ENCODE measurements at regions not wholly inside any gene's neighbourhood (a gene's known extent, or its start where the extent isn't known, plus 50 kb on each side); places are given as distances from the start of the nearest gene placed in this dataset.
A peak's percentile ranks its signal among the peaks of the same experiment; 100 is the strongest.

GRCh38 chr3:72461787-72462186 lies 386.5 kb downstream of the SHQ1 start:
- peak; percentile 62 for DNase-seq (ENCODE audit: low read depth)

- DNase-seq (ENCODE audit: low read depth): no peak
These were observed 387.8 kb downstream of the SHQ1 start for GRCh38 chr3:72460205-72461174.

GRCh38 chr3:72459588-72459987 lies 388.7 kb downstream of the SHQ1 start:
- DNase-seq (ENCODE audit: low read depth): no peak

- DNase-seq (ENCODE audit: low read depth): no peak
These were observed 389.9 kb downstream of the SHQ1 start for GRCh38 chr3:72458375-72458774.

GRCh38 chr3:72454441-72454840 lies 393.8 kb downstream of the SHQ1 start:
- no peak for DNase-seq (ENCODE audit: low read depth)

GRCh38 chr3:72453706-72454105 lies 394.5 kb downstream of the SHQ1 start:
- no peak for DNase-seq (ENCODE audit: low read depth)

GRCh38 chr3:72452745-72453144 lies 395.5 kb downstream of the SHQ1 start:
- DNase-seq (ENCODE audit: low read depth): no peak

- no peak for DNase-seq (ENCODE audit: low read depth)
These were observed 396.4 kb downstream of the SHQ1 start for GRCh38 chr3:72451841-72452240.

- peak; percentile 30 for DNase-seq (ENCODE audit: low read depth)
These were observed 398.7 kb downstream of the SHQ1 start for GRCh38 chr3:72449551-72449950.

GRCh38 chr3:72448858-72449257 lies 399.4 kb downstream of the SHQ1 start:
- DNase-seq (ENCODE audit: low read depth): peak; percentile 7

- no peak for DNase-seq (ENCODE audit: low read depth)
These were observed 399.8 kb downstream of the SHQ1 start for GRCh38 chr3:72448375-72448823.

- peak; percentile 90 for DNase-seq (ENCODE audit: low read depth)
These were observed 400.9 kb downstream of the SHQ1 start for GRCh38 chr3:72447059-72447946.

- peak; percentile 48 for DNase-seq (ENCODE audit: low read depth)
These were observed 401.8 kb downstream of the SHQ1 start, which contains the start of gene RYBP for GRCh38 chr3:72446218-72447058. Gene RYBP (minus strand): TSS chr3:72446621.

GRCh38 chr3:72445827-72446217 lies 402.4 kb downstream of the SHQ1 start:
- peak; percentile 3 for DNase-seq (ENCODE audit: low read depth)

- DNase-seq (ENCODE audit: low read depth): no peak
These were observed 403.5 kb downstream of the SHQ1 start for GRCh38 chr3:72444656-72445223.

- DNase-seq (ENCODE audit: low read depth): no peak
These were observed 405.5 kb downstream of the SHQ1 start for GRCh38 chr3:72442759-72443158.

- DNase-seq (ENCODE audit: low read depth): no peak
These were observed 406.8 kb downstream of the SHQ1 start for GRCh38 chr3:72441284-72441994.

- DNase-seq (ENCODE audit: low read depth): no peak
These were observed 407.8 kb downstream of the SHQ1 start for GRCh38 chr3:72440491-72440890.

GRCh38 chr3:72439321-72440183 lies 408.7 kb downstream of the SHQ1 start:
- DNase-seq (ENCODE audit: low read depth): peak; percentile 9
